Testis (tissue), 2 donors: ENCODE measurements at regions not wholly inside any gene's neighbourhood (a gene's known extent, or its start where the extent isn't known, plus 50 kb on each side); places are given as distances from the start of the nearest gene placed in this dataset.

ENCODE experiments used
- DNase-seq: peaks from one replicate; pipeline ENCODE4 v3.0.0-alpha.2; 2019
- H3K27ac ChIP-seq, 2 donors: fragments of 200-600 bp; sonication (generic); one replicate each; pipeline ENCODE4 v1.5.1; 2019
- H3K27me3 ChIP-seq: fragments of 200-600 bp; sonication (generic); one replicate; pipeline ENCODE4 v1.5.1; 2019
- H3K36me3 ChIP-seq: fragments of 200-600 bp; sonication (generic); one replicate; pipeline ENCODE4 v1.5.1; 2017; ENCODE audit warnings: low read depth; ENCODE audit errors: missing control alignments
- H3K4me1 ChIP-seq: fragments of 200-600 bp; sonication (generic); one replicate; pipeline ENCODE4 v1.5.1; 2019
- H3K4me3 ChIP-seq, 2 donors: fragments of 200-600 bp; sonication (generic); one replicate each; pipeline ENCODE4 v1.5.1; 2017 to 2019
- H3K9me3 ChIP-seq: fragments of 200-600 bp; sonication (generic); one replicate; pipeline ENCODE4 v1.5.1; 2017
- CTCF ChIP-seq, 3 experiments: fragments of 450-650 bp in 2 of 3; fragments of 200-600 bp in 1 of 3; sonication (generic) in 1 of 3; IDR thresholded peaks; one replicate each; pipeline ENCODE4 v1.5.1; 2016 to 2019; ENCODE audit warnings: antibody characterized with exemption in 3 of 3, mild to moderate bottlenecking in 2 of 3, moderate library complexity in 1 of 3
- POLR2A ChIP-seq: fragments of 450-650 bp; IDR thresholded peaks from one replicate; pipeline ENCODE4 v1.6.1; 2017; ENCODE audit warnings: antibody characterized with exemption, mild to moderate bottlenecking, moderate library complexity
- WGBS, 2 donors: methylation state at CpG; one replicate each; pipeline ENCODE4 v1.1.5; 2018; 5-methylcytosine and 5-hydroxymethylcytosine counted together
- intact Hi-C: fragments of 100-400 bp; cut with DNase I; formaldehyde crosslinking; loops from one replicate; pipeline ENCODE4 v1.15.1; 2023; ENCODE audit warnings: low total_unique reads

DNA sequence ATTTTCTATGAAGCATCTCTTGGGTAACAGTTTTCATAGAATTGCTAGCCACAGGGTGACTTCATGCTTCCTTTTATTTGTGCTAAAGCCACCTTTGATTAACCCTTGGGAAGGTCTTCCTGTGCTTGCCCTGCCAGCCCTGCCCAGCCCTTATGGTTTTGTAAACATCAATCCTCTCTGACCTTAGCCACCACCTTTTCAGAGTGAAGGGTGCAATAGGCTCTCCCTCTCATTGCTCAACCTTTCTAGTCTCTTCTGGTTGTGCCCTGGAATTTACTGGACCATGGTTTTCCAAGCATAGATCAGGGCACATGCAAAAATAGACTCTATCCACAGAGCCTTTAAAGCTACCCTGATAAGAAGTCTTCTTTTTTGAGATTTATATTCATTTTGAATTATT is 77.7 kb upstream of the FRMD6 start:
- no peaks in the 10 kb centered on the region for H3K36me3 ChIP-seq
- no peak overlapping the region for H3K27ac ChIP-seq
- intact Hi-C loops: no loop called here
- no peak for TF ChIP-seq POLR2A
- no peak for TF ChIP-seq CTCF (IDR thresholded peaks at IDR 0.05)
- no peaks in the 10 kb centered on the region for H3K4me1 ChIP-seq
- no peak overlapping the region for H3K4me3 ChIP-seq
- no peak for DNase-seq
- H3K9me3 ChIP-seq: no peaks in the 10 kb centered on the region
- no peaks in the 10 kb centered on the region for H3K27me3 ChIP-seq

DNA sequence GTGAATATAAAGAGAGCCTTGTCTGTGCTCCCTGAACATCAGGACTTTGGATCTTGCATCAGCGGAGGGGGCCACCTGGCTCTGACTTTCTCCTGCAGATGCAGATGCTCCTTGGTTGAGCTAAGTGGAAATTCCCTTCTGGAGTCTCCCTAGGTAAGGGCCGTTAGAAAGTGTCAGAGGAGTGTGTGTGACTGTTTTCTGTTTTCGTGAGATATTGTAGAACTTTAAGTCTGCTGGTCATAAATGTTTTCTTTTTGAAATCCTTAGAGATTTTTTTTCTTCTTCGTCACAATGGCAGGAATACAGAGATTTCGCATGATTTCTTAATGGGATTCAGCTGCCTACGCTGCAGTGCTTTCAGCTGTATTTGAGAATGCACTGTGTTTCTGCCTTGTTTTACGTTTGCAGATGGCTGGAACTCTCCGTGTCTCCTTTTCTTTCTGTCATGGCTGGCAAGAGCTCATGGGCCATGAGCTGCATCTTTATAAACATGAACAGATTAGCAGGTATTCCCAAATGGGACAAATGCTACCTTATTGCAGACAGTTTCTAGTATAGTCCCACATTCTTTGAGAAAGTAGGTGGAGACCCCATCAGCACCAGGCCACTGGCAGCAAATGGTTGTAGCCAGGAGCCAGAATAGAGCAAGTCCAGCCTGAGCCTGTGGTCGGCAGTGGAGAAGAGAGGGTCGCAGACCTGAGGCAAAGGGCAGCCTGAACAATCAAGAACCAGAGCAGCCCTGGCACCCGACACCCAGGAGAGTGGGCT is 76.2 kb upstream of the FRMD6 start:
- no peak for TF ChIP-seq POLR2A
- no peak for TF ChIP-seq CTCF (IDR thresholded peaks at IDR 0.05)
- H3K4me3 ChIP-seq: no peak overlapping the region
- WGBS, 2 donors: 74 to 83% methylated on average over 11 of the region's 11 CpGs
- no peak overlapping the region for H3K27ac ChIP-seq
- H3K9me3 ChIP-seq: no peaks in the 10 kb centered on the region
- DNase-seq: no peak
- intact Hi-C loops: no loop called here
- H3K4me1 ChIP-seq: no peaks in the 10 kb centered on the region
- no peaks in the 10 kb centered on the region for H3K27me3 ChIP-seq
- no peaks in the 10 kb centered on the region for H3K36me3 ChIP-seq

DNA sequence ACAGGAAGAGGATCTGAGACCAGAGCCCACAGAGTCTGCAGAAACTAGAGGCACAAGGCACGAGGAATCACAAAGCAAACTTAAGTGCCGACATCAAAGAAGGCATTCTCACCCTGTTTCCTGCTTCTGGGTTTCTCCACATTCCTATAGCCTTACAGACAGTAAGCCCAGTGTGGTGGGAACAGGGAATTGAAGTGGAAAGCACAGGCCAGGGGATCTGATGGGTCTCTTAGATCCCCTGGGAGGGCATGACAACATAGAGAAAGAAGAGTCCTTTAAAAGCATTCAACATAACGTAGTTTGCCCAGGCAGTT is 75.6 kb upstream of the FRMD6 start:
- Histone ChIP-seq H3K36me3 (no peaks in the 10 kb centered on the region), H3K4me3 (no peak overlapping the region), H3K9me3 (no peaks in the 10 kb centered on the region), H3K4me1 (no peaks in the 10 kb centered on the region), H3K27ac (no peak overlapping the region), H3K27me3 (no peaks in the 10 kb centered on the region)
- WGBS, 2 donors: 88 to 93% methylated on average over 3 of the region's 3 CpGs
- no peak for TF ChIP-seq CTCF (IDR thresholded peaks at IDR 0.05)
- no peak for TF ChIP-seq POLR2A
- DNase-seq: no peak
- intact Hi-C loops: no loop called here

DNA sequence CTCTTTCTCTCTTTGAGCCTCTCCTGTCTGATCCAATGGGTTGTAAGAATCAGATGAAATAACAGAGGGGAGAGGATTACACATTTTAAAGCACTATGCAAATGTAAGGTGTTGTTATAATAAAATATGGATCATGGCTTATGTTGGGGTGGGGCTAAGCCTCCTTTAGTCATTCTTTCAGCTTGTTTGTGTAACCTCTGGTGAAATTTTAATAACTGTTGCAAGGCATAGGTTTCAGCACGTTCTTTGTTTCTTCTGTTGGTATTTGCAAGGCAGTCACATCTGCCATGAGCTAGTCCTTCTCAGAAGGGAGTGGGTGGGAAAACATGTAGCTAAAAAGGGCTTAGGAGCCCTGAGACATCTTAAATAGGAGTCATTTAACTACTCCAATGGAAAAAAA is 74.8 kb upstream of the FRMD6 start:
- H3K36me3 ChIP-seq: no peaks in the 10 kb centered on the region
- 57 to 61% methylated on average over 1 of the region's 1 CpG for WGBS, 2 donors
- no peak overlapping the region for H3K4me3 ChIP-seq
- H3K27me3 ChIP-seq: no peaks in the 10 kb centered on the region
- H3K4me1 ChIP-seq: no peaks in the 10 kb centered on the region
- no peak overlapping the region for H3K27ac ChIP-seq
- intact Hi-C loops: no loop called here
- no peak for TF ChIP-seq CTCF (IDR thresholded peaks at IDR 0.05)
- TF ChIP-seq POLR2A: no peak
- DNase-seq: no peak
- H3K9me3 ChIP-seq: no peaks in the 10 kb centered on the region

GRCh38 chr14:51578853-51579252 is 72.9 kb upstream of the FRMD6 start:
- Histone ChIP-seq H3K27ac (no peak overlapping the region), H3K27me3 (no peaks in the 10 kb centered on the region), H3K4me1 (no peaks in the 10 kb centered on the region), H3K4me3 (no peak overlapping the region), H3K36me3 (no peaks in the 10 kb centered on the region), H3K9me3 (no peaks in the 10 kb centered on the region)
- DNase-seq: no peak
- intact Hi-C loops: no loop called here
- WGBS, 2 donors: 86 to 93% methylated on average over 2 of the region's 2 CpGs
- TF ChIP-seq POLR2A (no peak), CTCF (IDR thresholded peaks at IDR 0.05) (no peak)
